ENCODE measurements at regions not wholly inside any gene's neighbourhood (a gene's known extent, or its start where the extent isn't known, plus 50 kb on each side); places are given as distances from the start of the nearest gene placed in this dataset.

- ChIA-PET POLR2A (no interaction called here), CTCF (interaction anchor here (0.5 kb wide), 1 partner anchor 12 kb away, joined by 4 read pairs; no protein-coding TSS in a partner anchor)
- TF ChIP-seq SUZ12 (IDR thresholded peaks at IDR 0.05) = no peak
- no peak for TF ChIP-seq FOXK2 (IDR thresholded peaks at IDR 0.05)
- no peak for TF ChIP-seq ARNT (IDR thresholded peaks at IDR 0.05)
- no peak for TF ChIP-seq CTBP1 (IDR thresholded peaks at IDR 0.05; ENCODE audit: borderline replicate concordance)
- TF ChIP-seq ZNF384 (IDR thresholded peaks at IDR 0.05) = no peak
- no peak for TF ChIP-seq FOXM1 (IDR thresholded peaks at IDR 0.05; ENCODE audit: borderline replicate concordance)
- TF ChIP-seq PKNOX1 (IDR thresholded peaks at IDR 0.05) = no peak
- no peak for TF ChIP-seq NFRKB (IDR thresholded peaks at IDR 0.05)
- no peak for TF ChIP-seq ELF4 (IDR thresholded peaks at IDR 0.05)
- no peak for TF ChIP-seq BHLHE40 (IDR thresholded peaks at IDR 0.05; ENCODE audit: borderline replicate concordance)
- TF ChIP-seq SP1 (IDR thresholded peaks at IDR 0.05) = no peak
- no peak for TF ChIP-seq TARDBP (IDR thresholded peaks at IDR 0.05)
- no peak for TF ChIP-seq HDGF (IDR thresholded peaks at IDR 0.05; ENCODE audit: borderline replicate concordance)
- no peak for TF ChIP-seq FOXA1 (IDR thresholded peaks at IDR 0.05)
- no peak for DNase-seq (ENCODE audit: extremely low spot score)
Observed at GRCh38 chr12:75716291-75717025, 205.0 kb upstream of the KRR1 start.

GRCh38 chr12:75715682-75716081 lies 204.3 kb upstream of the KRR1 start:
- no peak for TF ChIP-seq SP1 (IDR thresholded peaks at IDR 0.05)
- TF ChIP-seq FOXK2 (IDR thresholded peaks at IDR 0.05) = no peak
- no peak for TF ChIP-seq HDGF (IDR thresholded peaks at IDR 0.05; ENCODE audit: borderline replicate concordance)
- no peak for TF ChIP-seq ELF4 (IDR thresholded peaks at IDR 0.05)
- TF ChIP-seq FOXA1 (IDR thresholded peaks at IDR 0.05) = no peak
- no peak for TF ChIP-seq ZNF384 (IDR thresholded peaks at IDR 0.05)
- TF ChIP-seq SUZ12 (IDR thresholded peaks at IDR 0.05) = no peak
- TF ChIP-seq PKNOX1 (IDR thresholded peaks at IDR 0.05) = no peak
- no peak for TF ChIP-seq L3MBTL2 (conservative IDR thresholded peaks at IDR 0.05)
- no peak for TF ChIP-seq CTBP1 (IDR thresholded peaks at IDR 0.05; ENCODE audit: borderline replicate concordance)
- no peak for TF ChIP-seq ARNT (IDR thresholded peaks at IDR 0.05)
- no peak for TF ChIP-seq NFRKB (IDR thresholded peaks at IDR 0.05)
- no peak for TF ChIP-seq TARDBP (IDR thresholded peaks at IDR 0.05)
- TF ChIP-seq FOXM1 (IDR thresholded peaks at IDR 0.05; ENCODE audit: borderline replicate concordance) = no peak
- TF ChIP-seq BHLHE40 (IDR thresholded peaks at IDR 0.05; ENCODE audit: borderline replicate concordance) = no peak
- TF ChIP-seq LEF1 (IDR thresholded peaks at IDR 0.05; ENCODE audit: borderline replicate concordance) = no peak
- ChIA-PET POLR2A (no interaction called here), CTCF (no interaction called here)
- DNase-seq (ENCODE audit: extremely low spot score) = no peak

GRCh38 chr12:75715323-75715644 lies 203.9 kb upstream of the KRR1 start:
- ChIA-PET POLR2A (no interaction called here), CTCF (no interaction called here)
- TF ChIP-seq FOXM1 (IDR thresholded peaks at IDR 0.05; ENCODE audit: borderline replicate concordance) (no peak), SP1 (IDR thresholded peaks at IDR 0.05) (no peak), ELF4 (IDR thresholded peaks at IDR 0.05) (no peak)
- DNase-seq (ENCODE audit: extremely low spot score) = no peak

GRCh38 chr12:75714462-75715322 lies 203.3 kb upstream of the KRR1 start:
- POLR2A ChIA-PET = no interaction called here
- CTCF ChIA-PET = no interaction called here

GRCh38 chr12:75713434-75713833 lies 202.0 kb upstream of the KRR1 start:
- TF ChIP-seq BHLHE40 (IDR thresholded peaks at IDR 0.05; ENCODE audit: borderline replicate concordance) = no peak
- TF ChIP-seq ZNF384 (IDR thresholded peaks at IDR 0.05) = no peak
- TF ChIP-seq HDGF (IDR thresholded peaks at IDR 0.05; ENCODE audit: borderline replicate concordance) = no peak
- no peak for TF ChIP-seq L3MBTL2 (conservative IDR thresholded peaks at IDR 0.05)
- no peak for TF ChIP-seq FOXA1 (IDR thresholded peaks at IDR 0.05)
- TF ChIP-seq FOXK2 (IDR thresholded peaks at IDR 0.05) = no peak
- TF ChIP-seq SP1 (IDR thresholded peaks at IDR 0.05) = no peak
- TF ChIP-seq LEF1 (IDR thresholded peaks at IDR 0.05; ENCODE audit: borderline replicate concordance) = no peak
- no peak for TF ChIP-seq ELF4 (IDR thresholded peaks at IDR 0.05)
- TF ChIP-seq FOXM1 (IDR thresholded peaks at IDR 0.05; ENCODE audit: borderline replicate concordance) = no peak
- TF ChIP-seq ARNT (IDR thresholded peaks at IDR 0.05) = no peak
- no peak for TF ChIP-seq CTBP1 (IDR thresholded peaks at IDR 0.05; ENCODE audit: borderline replicate concordance)
- no peak for TF ChIP-seq NFRKB (IDR thresholded peaks at IDR 0.05)
- DNase-seq (ENCODE audit: extremely low spot score) = no peak
- CTCF ChIA-PET = interaction anchor here (0.6 kb wide), 2 partner anchors 12 to 155 kb away, joined by 3 read pairs; no protein-coding TSS in a partner anchor
- POLR2A ChIA-PET = no interaction called here

More at GRCh38 chr12:75714462-75715322, 203.3 kb upstream of the KRR1 start:
- no peak for DNase-seq (ENCODE audit: extremely low spot score)
- TF ChIP-seq FOXA1 (IDR thresholded peaks at IDR 0.05) (no peak), ELF4 (IDR thresholded peaks at IDR 0.05) (no peak), FOXM1 (IDR thresholded peaks at IDR 0.05; ENCODE audit: borderline replicate concordance) (no peak), LEF1 (IDR thresholded peaks at IDR 0.05; ENCODE audit: borderline replicate concordance) (no peak), BHLHE40 (IDR thresholded peaks at IDR 0.05; ENCODE audit: borderline replicate concordance) (no peak), TARDBP (IDR thresholded peaks at IDR 0.05) (no peak), FOXK2 (IDR thresholded peaks at IDR 0.05) (no peak), HDGF (IDR thresholded peaks at IDR 0.05; ENCODE audit: borderline replicate concordance) (no peak), SP1 (IDR thresholded peaks at IDR 0.05) (no peak), L3MBTL2 (conservative IDR thresholded peaks at IDR 0.05) (no peak), ZNF384 (IDR thresholded peaks at IDR 0.05) (no peak), NFRKB (IDR thresholded peaks at IDR 0.05) (no peak), CTBP1 (IDR thresholded peaks at IDR 0.05; ENCODE audit: borderline replicate concordance) (no peak), SUZ12 (IDR thresholded peaks at IDR 0.05) (no peak), PKNOX1 (IDR thresholded peaks at IDR 0.05) (no peak), ARNT (IDR thresholded peaks at IDR 0.05) (no peak)
